Adrenal gland (tissue), 9 donors: ENCODE measurements at regions not wholly inside any gene's neighbourhood (a gene's known extent, or its start where the extent isn't known, plus 50 kb on each side); places are given as distances from the start of the nearest gene placed in this dataset.

Experiments used
- DNase-seq, 7 donors: peaks; one replicate each; pipeline ENCODE4 v3.0.0-alpha.2; 2019 to 2020
- H3K27ac ChIP-seq, 5 donors: fragments of 200-600 bp; sonication (generic) in 4 of 5; 1 replicate in 3 of 5; 2 replicates in 2 of 5; pipeline versions ENCODE4 v1.5.1 to v1.8.0; 2016 to 2020; ENCODE audit warnings: mild to moderate bottlenecking in 1 of 5
- H3K27me3 ChIP-seq: fragments of 200-600 bp; 2 replicates; pipeline ENCODE4 v1.8.0; 2021
- H3K36me3 ChIP-seq, 2 donors: fragments of 200-600 bp; replicated peaks in 1 of 2; 1 replicate in 1 of 2; 2 replicates in 1 of 2; pipeline versions ENCODE4 v1.5.1 to v1.8.0; 2018 to 2022
- H3K4me1 ChIP-seq, 2 donors: fragments of 200-600 bp; replicated peaks in 1 of 2; 1 replicate in 1 of 2; 2 replicates in 1 of 2; pipeline versions ENCODE4 v1.5.1 to v1.8.0; 2018 to 2021
- H3K4me3 ChIP-seq, 4 donors: fragments of 200-600 bp; sonication (generic) in 3 of 4; one replicate each; pipeline ENCODE4 v1.5.1; 2016 to 2018
- H3K9me3 ChIP-seq, 3 donors: fragments of 200-600 bp; sonication (generic) in 1 of 3; replicated peaks in 1 of 3; 1 replicate in 2 of 3; 2 replicates in 1 of 3; pipeline versions ENCODE4 v1.5.1 to v1.8.0; 2016 to 2021
- CTCF ChIP-seq, 6 experiments: fragments of 450-650 bp in 4 of 6; fragments of 200-600 bp in 2 of 6; sonication (generic) in 1 of 6; IDR thresholded peaks; 1 replicate in 5 of 6; 2 replicates in 1 of 6; pipeline versions ENCODE4 v1.5.1 to v1.8.0; 2016 to 2021; ENCODE audit warnings: antibody characterized with exemption in 6 of 6, mild to moderate bottlenecking in 2 of 6, moderate library complexity in 1 of 6
- POLR2A ChIP-seq, 2 donors: fragments of 450-650 bp; IDR thresholded peaks; one replicate each; pipeline ENCODE4 v1.6.1; 2017; ENCODE audit warnings: antibody characterized with exemption in 2 of 2, mild to moderate bottlenecking in 2 of 2, moderate library complexity in 1 of 2
- WGBS, 4 donors: extraction: QIAGEN DNeasy Blood & Tissue Kit in 2 of 4; methylation state at CpG; one replicate each; pipeline versions ENCODE4 v1.1.5 to v1.1.7; 2013 to 2017; 5-methylcytosine and 5-hydroxymethylcytosine counted together
- intact Hi-C, 2 donors: fragments of 100-400 bp; cut with DNase I; formaldehyde crosslinking; loops; one replicate each; pipeline versions ENCODE4 v1.14.1 to v1.15.0; 2022 to 2023
- donor health status: healthy with polysubstance abuse.
- donor health status: Bipolar disorder and iron deficiency.
- donor health status: DM: yes; HTN: yes; CAD: no.
- donor health status: DM: no; HTN: no; CAD: no.
- donor health status: DM: no; HTN: no; CAD: no.

DNA sequence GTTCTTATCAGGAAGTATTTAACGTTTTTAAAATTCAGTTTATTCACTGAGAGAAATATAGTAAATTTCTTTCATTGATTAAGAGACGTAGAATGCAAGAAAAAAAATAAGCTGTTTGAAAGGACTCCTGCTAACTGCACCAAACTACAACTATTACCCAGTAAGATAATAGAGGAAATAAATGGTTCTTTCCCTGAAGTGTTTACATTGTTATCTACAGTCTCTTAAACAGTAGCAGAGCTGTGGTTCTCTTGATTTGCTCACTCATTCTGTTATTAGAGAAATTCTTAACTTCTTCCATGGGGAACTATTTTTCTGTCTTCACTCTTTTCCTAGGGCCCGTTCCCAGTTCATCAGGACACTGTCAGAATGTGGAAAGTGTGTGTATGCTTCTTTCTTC, 973.0 kb downstream of the KCNJ2 start:
- H3K36me3 ChIP-seq, result no peaks in the 10 kb centered on the region
- H3K27ac ChIP-seq, result no peak overlapping the region
- no peak for DNase-seq
- H3K27me3 ChIP-seq, result no peaks in the 10 kb centered on the region
- no peaks in the 10 kb centered on the region for H3K4me1 ChIP-seq
- TF ChIP-seq POLR2A (IDR thresholded peaks at IDR 0.05) (no peak), CTCF (IDR thresholded peaks at IDR 0.05) (no peak)
- 51 to 58% (median 52%) methylated on average over 3 of the region's 3 CpGs for WGBS, 4 donors
- no peaks in the 10 kb centered on the region for H3K9me3 ChIP-seq
- no peak overlapping the region for H3K4me3 ChIP-seq
- intact Hi-C loops, result no loop called here

GRCh38 chr17:71145486-71145885, 975.3 kb upstream of the SOX9 start:
- no peaks in the 10 kb centered on the region for H3K36me3 ChIP-seq
- 74 to 80% (median 78%) methylated on average over 3 of the region's 3 CpGs for WGBS, 4 donors
- intact Hi-C loops, result no loop called here
- H3K9me3 ChIP-seq, result no peaks in the 10 kb centered on the region
- H3K27ac ChIP-seq, result no peak overlapping the region
- H3K27me3 ChIP-seq, result no peaks in the 10 kb centered on the region
- no peak overlapping the region for H3K4me3 ChIP-seq
- DNase-seq, result no peak
- no peaks in the 10 kb centered on the region for H3K4me1 ChIP-seq
- TF ChIP-seq POLR2A (IDR thresholded peaks at IDR 0.05), result no peak
- no peak for TF ChIP-seq CTCF (IDR thresholded peaks at IDR 0.05)

DNA sequence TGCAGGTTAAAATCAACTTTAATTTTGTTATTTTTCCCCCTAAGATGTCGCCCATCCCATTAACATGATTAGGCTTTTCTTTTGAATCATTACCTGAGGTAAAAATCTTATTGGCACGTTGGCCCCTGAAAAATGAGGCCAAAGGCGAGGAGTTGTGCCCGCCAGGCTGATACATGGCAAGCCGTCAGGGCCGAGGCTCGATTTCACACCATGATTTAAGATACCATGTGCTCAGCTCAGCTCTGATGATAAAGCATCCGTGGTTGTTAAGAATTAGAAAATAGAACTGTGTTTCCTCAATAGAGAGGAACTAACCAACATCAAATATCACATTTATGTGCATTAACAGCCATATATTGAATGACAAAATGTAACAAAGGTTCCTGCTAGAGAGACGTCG, 972.9 kb upstream of the SOX9 start:
- H3K27ac ChIP-seq, result no peak overlapping the region
- H3K9me3 ChIP-seq, result no peaks in the 10 kb centered on the region
- no peak for DNase-seq
- TF ChIP-seq CTCF (IDR thresholded peaks at IDR 0.05), result no peak
- no peak for TF ChIP-seq POLR2A (IDR thresholded peaks at IDR 0.05)
- intact Hi-C loops, result no loop called here
- H3K27me3 ChIP-seq, result no peaks in the 10 kb centered on the region
- H3K36me3 ChIP-seq, result no peaks in the 10 kb centered on the region
- WGBS, 4 donors, result 73 to 80% (median 78%) methylated on average over 10 of the region's 10 CpGs
- no peak overlapping the region for H3K4me3 ChIP-seq
- no peaks in the 10 kb centered on the region for H3K4me1 ChIP-seq

DNA sequence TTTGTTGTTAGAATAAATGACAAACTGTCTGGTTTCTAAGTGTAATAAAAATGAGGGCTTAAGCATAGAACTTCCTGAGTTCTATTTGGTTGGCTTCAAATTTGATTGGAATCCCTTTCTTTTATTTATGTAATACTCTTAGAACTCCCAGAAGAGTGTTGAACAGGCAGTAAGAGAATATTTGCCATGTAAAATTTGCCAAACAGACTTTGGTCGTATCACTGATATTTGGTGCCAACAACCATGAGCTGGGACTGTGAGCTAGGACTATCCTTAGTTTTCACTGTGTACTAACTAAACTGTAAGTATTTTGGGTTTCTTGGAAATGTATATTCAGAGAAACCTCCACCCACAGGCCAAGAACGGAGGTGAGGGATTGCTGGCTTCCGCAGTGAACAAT, 971.2 kb upstream of the SOX9 start:
- Histone ChIP-seq H3K4me1 (no peaks in the 10 kb centered on the region), H3K36me3 (no peaks in the 10 kb centered on the region), H3K9me3 (no peaks in the 10 kb centered on the region), H3K27me3 (no peaks in the 10 kb centered on the region), H3K27ac (no peak overlapping the region), H3K4me3 (no peak overlapping the region)
- intact Hi-C loops, result no loop called here
- WGBS, 4 donors, result 73 to 90% (median 80%) methylated on average over 3 of the region's 3 CpGs
- TF ChIP-seq CTCF (IDR thresholded peaks at IDR 0.05) (no peak), POLR2A (IDR thresholded peaks at IDR 0.05) (no peak)
- no peak for DNase-seq
